Tibial nerve (tissue), 4 donors: ENCODE measurements at regions not wholly inside any gene's neighbourhood (a gene's known extent, or its start where the extent isn't known, plus 50 kb on each side); places are given as distances from the start of the nearest gene placed in this dataset.

Experiments used
- CTCF ChIP-seq, 5 experiments: fragments of 200-600 bp in 3 of 5; fragments of 450-650 bp in 2 of 5; sonication (generic) in 3 of 5; IDR thresholded peaks; one replicate each; pipeline ENCODE4 v1.5.1; 2016 to 2019; ENCODE audit warnings: antibody characterized with exemption in 5 of 5, mild to moderate bottlenecking in 3 of 5, moderate library complexity in 2 of 5
- EP300 ChIP-seq, 2 donors: sonication (generic); formaldehyde crosslinking; IDR thresholded peaks; one replicate each; pipeline ENCODE4 v1.6.1; 2017; ENCODE audit warnings: antibody characterized with exemption in 2 of 2, mild to moderate bottlenecking in 1 of 2
- POLR2A ChIP-seq, 2 donors: fragments of 450-650 bp; IDR thresholded peaks; one replicate each; pipeline ENCODE4 v1.6.1; 2017; ENCODE audit warnings: antibody characterized with exemption in 2 of 2, mild to moderate bottlenecking in 2 of 2, moderate library complexity in 2 of 2

DNA sequence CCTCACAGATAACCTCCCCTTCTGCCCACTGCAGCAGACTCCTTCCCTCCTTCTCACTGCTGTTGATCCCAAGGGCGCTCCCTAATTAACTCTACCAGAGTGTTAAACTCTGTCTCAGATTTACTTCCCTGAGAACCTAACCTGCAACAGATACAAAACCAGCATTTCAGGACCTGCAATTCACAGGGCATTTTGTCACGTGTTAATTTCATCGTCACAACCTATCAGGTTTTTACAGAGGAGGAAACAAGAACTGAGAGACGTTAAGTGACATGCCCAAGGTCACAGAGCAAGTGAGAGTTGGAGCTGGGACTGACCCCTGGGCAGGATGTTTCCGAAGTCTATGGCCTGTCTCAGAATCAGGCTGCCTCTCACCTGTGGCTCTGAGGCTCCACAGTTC lies 223.9 kb downstream of the UACA start:
- no peak for TF ChIP-seq CTCF (IDR thresholded peaks at IDR 0.05)
- no peak for TF ChIP-seq POLR2A (IDR thresholded peaks at IDR 0.05)
- no peak for TF ChIP-seq EP300 (IDR thresholded peaks at IDR 0.05)
